Activated naive CD4-positive, alpha-beta T cell treated with anti-CD3 and anti-CD28 coated beads for 36 hours (primary cell): ENCODE measurements at regions not wholly inside any gene's neighbourhood (a gene's known extent, or its start where the extent isn't known, plus 50 kb on each side); places are given as distances from the start of the nearest gene placed in this dataset.
A peak's percentile ranks its signal among the peaks of the same experiment; 100 is the strongest.
"Not testable (repeated sequence)": the region's sequence is repeated elsewhere in the genome, so short reads cannot be mapped to it uniquely, and the experiment has no call there.

Experiments used
- CTCF ChIA-PET: fragments of 350-600 bp; sonication (Branson Sonifier 250); formaldehyde crosslinking; loops from one replicate; lab custom pipeline; 2021; ENCODE audit warnings: antibody characterized with exemption; lab: Charles Lee
- DNase-seq: peaks from one replicate; pipeline ENCODE4 v3.0.0-alpha.2; 2020
- H3K27ac Mint-ChIP-seq: one replicate; pipeline ENCODE4 v1.8.0; 2021; ENCODE audit warnings: mild to moderate bottlenecking, mixed read lengths
- H3K27me3 Mint-ChIP-seq: one replicate; pipeline ENCODE4 v1.8.0; 2021; ENCODE audit warnings: low read depth, mixed read lengths
- H3K36me3 Mint-ChIP-seq: one replicate; pipeline ENCODE4 v1.8.0; 2021; ENCODE audit warnings: low read depth, mixed read lengths
- H3K4me1 Mint-ChIP-seq: one replicate; pipeline ENCODE4 v1.8.0; 2021; ENCODE audit warnings: low read depth, mixed read lengths
- H3K4me3 Mint-ChIP-seq: one replicate; pipeline ENCODE4 v1.8.0; 2021; ENCODE audit warnings: mild to moderate bottlenecking, moderate library complexity, mixed read lengths
- H3K9me3 Mint-ChIP-seq: one replicate; pipeline ENCODE4 v1.8.0; 2021; ENCODE audit warnings: mixed read lengths
- intact Hi-C: fragments of 100-400 bp; cut with micrococcal nuclease; formaldehyde crosslinking; loops from one replicate; pipeline ENCODE4 v1.15.1; 2023

DNA sequence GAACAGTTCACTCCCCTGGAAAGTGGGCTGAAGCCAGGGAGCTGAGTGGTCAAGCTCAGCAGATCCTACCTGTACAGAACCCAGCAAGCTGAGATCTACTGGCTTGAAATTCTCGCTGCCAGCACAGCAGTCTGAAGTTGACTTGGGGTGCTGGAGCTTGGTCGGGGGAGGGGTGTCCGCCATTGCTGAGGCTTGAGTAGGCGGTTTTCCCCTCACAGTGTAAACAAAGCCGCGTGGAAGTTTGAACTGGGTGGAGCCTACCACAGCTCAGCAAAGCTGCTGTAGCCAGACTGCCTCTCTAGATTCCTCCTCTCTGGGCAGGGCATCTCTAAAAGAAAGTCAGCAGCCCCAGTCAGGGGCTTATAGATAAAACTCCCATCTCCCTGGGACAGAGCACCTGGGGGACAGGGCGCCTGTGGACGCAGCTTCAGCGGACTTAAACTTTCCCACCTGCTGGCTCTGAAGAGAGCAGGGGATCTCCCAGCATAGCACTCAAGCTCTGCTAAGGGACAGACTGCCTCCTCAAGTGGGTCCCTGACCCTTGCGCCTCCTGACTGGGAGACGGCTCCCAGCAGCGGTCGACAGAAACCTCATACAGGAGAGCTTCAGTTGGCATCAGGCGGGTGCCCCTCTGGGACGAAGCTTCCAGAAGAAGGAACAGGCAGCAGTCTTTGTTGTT lies 135.3 kb upstream of the HS3ST4 start:
- H3K9me3 Mint-ChIP-seq, result peaks cover 10% of the 10 kb centered on the region
- H3K4me1 Mint-ChIP-seq, H3K27ac Mint-ChIP-seq, CTCF ChIA-PET, H3K4me3 Mint-ChIP-seq, DNase-seq, intact Hi-C loops, H3K27me3 Mint-ChIP-seq, H3K36me3 Mint-ChIP-seq: not testable (repeated sequence)

GRCh38 chr16:25553711-25554436 lies 137.9 kb upstream of the HS3ST4 start:
- intact Hi-C loops, result no loop called here
- Mint-ChIP-seq H3K9me3 (peaks cover 2% of the 10 kb centered on the region), H3K27ac (peak overlapping the region; percentile 46), H3K4me3 (no peak overlapping the region), H3K27me3 (peaks cover 5% of the 10 kb centered on the region), H3K4me1 (no peaks in the 10 kb centered on the region), H3K36me3 (no peaks in the 10 kb centered on the region)
- peak; percentile 15 for DNase-seq
- CTCF ChIA-PET, result no interaction called here

DNA sequence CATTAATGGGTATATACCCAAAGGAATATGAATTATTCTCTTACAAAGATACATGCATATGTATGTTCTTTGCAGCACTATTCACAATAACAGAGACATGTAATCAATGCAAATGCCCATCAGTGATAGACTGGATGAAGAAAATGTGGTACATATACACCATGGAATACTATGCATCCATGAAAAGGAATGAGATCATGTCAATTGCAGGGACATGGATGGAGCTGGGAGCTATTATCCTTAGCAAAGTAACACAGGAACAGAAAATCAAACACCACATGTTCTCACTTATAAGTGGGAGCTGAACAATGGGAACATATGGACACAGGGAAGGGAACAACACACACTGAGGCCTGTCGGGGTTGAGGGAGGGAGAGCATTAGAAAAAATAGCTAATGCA lies 141.1 kb upstream of the HS3ST4 start:
- H3K9me3 Mint-ChIP-seq, result no peaks in the 10 kb centered on the region
- peaks cover 5% of the 10 kb centered on the region for H3K27me3 Mint-ChIP-seq
- no peaks in the 10 kb centered on the region for H3K36me3 Mint-ChIP-seq
- CTCF ChIA-PET, result no interaction called here
- H3K4me3 Mint-ChIP-seq, result no peak overlapping the region
- H3K4me1 Mint-ChIP-seq, result no peaks in the 10 kb centered on the region
- no peak for DNase-seq
- intact Hi-C loops, result no loop called here
- no peak overlapping the region for H3K27ac Mint-ChIP-seq

DNA sequence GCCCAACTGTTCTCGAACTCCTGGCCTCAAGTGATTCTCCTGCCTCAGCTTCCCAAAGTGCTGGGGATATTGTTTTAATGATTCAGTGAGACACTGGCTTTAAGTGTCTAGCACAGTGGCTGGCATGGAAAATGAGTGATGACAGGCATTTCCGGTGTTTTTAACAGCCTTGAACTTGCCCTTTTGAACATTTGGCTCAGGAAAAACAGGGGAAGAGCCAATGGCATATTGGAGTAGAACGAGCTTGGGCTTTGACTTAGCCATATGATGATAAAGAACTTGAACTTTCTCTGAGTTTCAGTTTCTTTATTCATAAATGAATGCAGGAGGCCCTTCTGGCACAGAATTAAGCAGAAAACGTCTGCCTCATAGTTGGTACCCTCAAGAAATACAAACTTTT lies 145.0 kb upstream of the HS3ST4 start:
- H3K27me3 Mint-ChIP-seq, result peaks cover 2% of the 10 kb centered on the region
- H3K27ac Mint-ChIP-seq, result no peak overlapping the region
- H3K4me3 Mint-ChIP-seq, result no peak overlapping the region
- CTCF ChIA-PET, result no interaction called here
- intact Hi-C loops, result no loop called here
- no peak for DNase-seq
- no peaks in the 10 kb centered on the region for H3K4me1 Mint-ChIP-seq
- no peaks in the 10 kb centered on the region for H3K36me3 Mint-ChIP-seq
- H3K9me3 Mint-ChIP-seq, result no peaks in the 10 kb centered on the region

GRCh38 chr16:25544294-25544693 lies 147.5 kb upstream of the HS3ST4 start:
- Mint-ChIP-seq H3K9me3 (no peaks in the 10 kb centered on the region), H3K36me3 (no peaks in the 10 kb centered on the region), H3K27me3 (no peaks in the 10 kb centered on the region), H3K27ac (no peak overlapping the region), H3K4me1 (no peaks in the 10 kb centered on the region), H3K4me3 (no peak overlapping the region)
- no peak for DNase-seq
- intact Hi-C loops, result no loop called here
- CTCF ChIA-PET, result no interaction called here

DNA sequence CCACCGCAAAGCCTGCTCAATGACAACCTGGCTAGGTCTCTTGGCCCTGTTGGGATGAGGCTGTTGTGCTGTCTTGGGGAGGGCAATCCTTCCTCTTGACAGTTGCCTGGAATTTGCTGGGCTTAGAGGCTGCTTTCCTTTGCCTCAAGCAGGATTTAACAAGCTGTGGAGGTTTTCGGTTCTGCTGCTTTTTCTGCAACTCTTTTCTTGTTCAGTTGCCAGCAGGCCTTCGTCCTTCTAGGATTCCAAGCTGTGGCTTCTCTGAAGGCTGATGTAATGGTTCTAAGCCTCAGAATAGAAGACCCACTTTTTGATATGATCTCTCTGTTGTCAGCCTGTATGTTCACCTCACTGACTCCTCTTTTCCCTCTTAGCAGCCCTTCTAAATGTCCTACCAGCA lies 149.5 kb upstream of the HS3ST4 start:
- intact Hi-C loops, result no loop called here

DNA sequence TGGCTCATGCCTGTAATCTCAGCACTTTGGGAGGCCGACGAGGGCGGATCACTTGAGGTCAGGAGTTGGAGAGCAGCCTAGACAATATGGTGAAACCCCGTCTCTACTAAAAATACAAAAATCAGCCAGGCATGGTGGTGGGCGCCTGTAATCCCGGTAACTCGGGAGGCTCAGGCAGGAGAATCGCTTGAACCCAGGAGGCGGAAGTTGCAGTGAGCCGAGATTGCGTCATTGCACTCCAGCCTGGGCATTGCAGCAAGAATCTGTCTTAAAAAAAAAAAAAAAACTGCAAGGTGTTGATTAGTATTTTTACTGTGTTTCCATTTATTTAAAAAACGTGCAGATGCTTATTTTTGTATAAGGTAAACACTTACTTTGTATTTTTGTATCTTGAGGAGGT lies 152.0 kb upstream of the HS3ST4 start:
- DNase-seq, H3K36me3 Mint-ChIP-seq, H3K27me3 Mint-ChIP-seq, H3K4me3 Mint-ChIP-seq, intact Hi-C loops, CTCF ChIA-PET, H3K9me3 Mint-ChIP-seq, H3K27ac Mint-ChIP-seq, H3K4me1 Mint-ChIP-seq: not testable (repeated sequence)

More for the DNA sequence above, 149.5 kb upstream of the HS3ST4 start:
- no peak for DNase-seq
- H3K4me1 Mint-ChIP-seq, result no peaks in the 10 kb centered on the region
- no peaks in the 10 kb centered on the region for H3K27me3 Mint-ChIP-seq
- no peak overlapping the region for H3K27ac Mint-ChIP-seq
- no peaks in the 10 kb centered on the region for H3K9me3 Mint-ChIP-seq
- H3K36me3 Mint-ChIP-seq, result no peaks in the 10 kb centered on the region
- H3K4me3 Mint-ChIP-seq, result no peak overlapping the region
- CTCF ChIA-PET, result no interaction called here

DNA sequence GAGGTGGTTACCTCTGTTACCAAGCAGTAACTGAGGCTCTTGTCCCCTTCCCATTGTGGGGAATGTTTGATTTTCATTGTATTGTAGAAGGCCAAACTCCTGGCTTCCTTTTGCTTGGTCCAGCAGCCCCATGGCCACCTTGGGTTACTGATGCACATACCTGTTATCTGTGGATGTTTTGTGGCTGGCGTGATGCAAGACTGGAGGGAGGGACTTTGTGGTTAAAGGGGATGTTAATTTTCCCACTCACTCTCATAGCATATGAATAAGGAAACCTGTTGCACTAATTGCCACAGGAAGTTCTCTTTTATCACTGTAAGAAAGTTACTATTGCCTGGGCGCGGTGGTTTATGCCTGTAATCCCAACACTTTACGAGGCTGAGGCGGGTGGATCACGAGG lies 168.6 kb upstream of the HS3ST4 start:
- Mint-ChIP-seq H3K4me1 (no peaks in the 10 kb centered on the region), H3K27me3 (peaks cover 3% of the 10 kb centered on the region), H3K4me3 (no peak overlapping the region), H3K27ac (no peak overlapping the region), H3K9me3 (no peaks in the 10 kb centered on the region), H3K36me3 (no peaks in the 10 kb centered on the region)
- no peak for DNase-seq
- CTCF ChIA-PET, result interaction anchor here (0.6 kb wide), 1 partner anchor 67 kb away, joined by 4 read pairs; no protein-coding TSS in a partner anchor
- intact Hi-C loops, result no loop called here

- intact Hi-C loops, result no loop called here
- no peaks in the 10 kb centered on the region for H3K36me3 Mint-ChIP-seq
- CTCF ChIA-PET, result no interaction called here
- no peaks in the 10 kb centered on the region for H3K9me3 Mint-ChIP-seq
- H3K4me3 Mint-ChIP-seq, result no peak overlapping the region
- no peak for DNase-seq
- no peak overlapping the region for H3K27ac Mint-ChIP-seq
- H3K4me1 Mint-ChIP-seq, result no peaks in the 10 kb centered on the region
- peaks cover 16% of the 10 kb centered on the region for H3K27me3 Mint-ChIP-seq
These were observed 179.7 kb upstream of the HS3ST4 start for GRCh38 chr16:25512041-25512440.

DNA sequence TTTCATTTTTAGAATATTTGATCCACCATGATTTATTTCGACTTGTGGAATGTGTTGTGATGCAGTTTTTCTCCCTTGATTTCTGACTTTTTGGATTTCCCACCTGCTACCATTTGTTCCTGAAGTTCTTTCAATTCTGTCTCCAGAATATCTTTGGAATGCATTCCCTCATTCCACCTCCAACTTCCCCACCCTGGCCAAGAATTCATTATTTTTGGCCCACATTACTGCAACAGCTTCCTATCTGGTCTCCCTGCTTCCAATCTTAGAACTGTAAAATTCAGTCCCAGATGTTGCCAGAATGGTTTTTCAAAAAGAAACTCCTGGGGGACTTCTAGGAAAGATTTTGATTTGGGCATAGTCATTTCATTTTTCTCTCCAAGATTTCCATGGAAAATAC lies 182.3 kb upstream of the HS3ST4 start:
- Mint-ChIP-seq H3K4me3 (no peak overlapping the region), H3K9me3 (no peaks in the 10 kb centered on the region), H3K27me3 (peaks cover 16% of the 10 kb centered on the region), H3K36me3 (no peaks in the 10 kb centered on the region), H3K27ac (no peak overlapping the region), H3K4me1 (no peaks in the 10 kb centered on the region)
- no peak for DNase-seq
- intact Hi-C loops, result no loop called here
- CTCF ChIA-PET, result interaction anchor here (0.6 kb wide), 1 partner anchor 284 kb away, joined by 3 read pairs; no protein-coding TSS in a partner anchor

DNA sequence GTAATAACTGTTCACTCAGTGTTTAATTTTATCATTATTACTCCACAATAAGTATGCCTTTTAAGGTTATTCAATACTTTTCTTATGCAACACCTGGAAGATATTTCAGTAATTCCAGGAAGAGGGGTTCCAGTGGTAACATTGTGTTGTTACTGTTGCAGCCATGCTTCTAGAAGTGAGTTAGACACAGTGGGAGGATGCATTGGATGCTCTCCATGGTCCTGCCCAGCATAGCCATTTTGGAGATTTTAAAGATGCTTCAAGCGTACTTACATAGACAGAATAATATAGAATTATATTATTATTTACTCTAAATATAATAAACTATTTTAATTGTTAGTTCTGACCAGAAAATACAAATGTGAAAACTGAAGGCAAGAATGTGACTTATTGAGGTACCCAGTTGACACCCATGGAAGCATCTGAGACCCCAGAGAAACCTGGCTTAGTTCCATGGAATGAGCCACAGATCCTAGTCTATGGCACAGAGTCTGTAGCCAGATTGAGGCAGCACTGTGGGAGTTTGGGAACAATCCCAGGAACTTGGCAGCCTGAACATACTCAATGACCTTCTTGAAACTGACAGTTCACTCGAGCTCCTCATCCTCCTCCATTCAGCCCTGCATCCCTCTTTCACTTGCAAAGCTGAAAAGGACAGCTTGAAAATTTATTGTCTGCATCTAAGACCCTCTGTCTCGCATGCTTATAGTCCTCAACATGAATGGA lies 190.1 kb upstream of the HS3ST4 start:
- CTCF ChIA-PET, result no interaction called here
- Mint-ChIP-seq H3K27ac (no peak overlapping the region), H3K36me3 (no peaks in the 10 kb centered on the region), H3K4me3 (no peak overlapping the region), H3K9me3 (no peaks in the 10 kb centered on the region), H3K27me3 (peaks cover 9% of the 10 kb centered on the region), H3K4me1 (no peaks in the 10 kb centered on the region)
- intact Hi-C loops, result no loop called here
- no peak for DNase-seq

DNA sequence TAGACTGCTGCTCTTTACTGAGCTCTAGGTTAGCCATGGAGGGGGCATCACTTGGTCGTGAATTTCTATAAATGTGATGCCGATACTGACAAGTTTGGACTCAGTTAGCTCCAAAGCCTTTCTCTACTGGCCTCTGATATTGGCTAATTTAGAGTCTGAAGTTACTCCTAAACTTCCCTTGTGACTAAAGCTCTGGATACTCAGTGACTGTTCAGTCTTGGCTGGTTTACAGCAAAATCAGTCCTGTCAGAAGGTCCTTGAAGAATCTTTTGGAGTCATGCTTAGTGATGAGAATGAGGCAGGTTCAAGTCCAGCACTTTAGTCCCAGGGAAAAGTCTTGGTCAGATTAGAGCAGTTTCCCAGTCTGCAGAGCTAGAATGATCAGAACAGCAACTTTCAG lies 197.5 kb upstream of the HS3ST4 start:
- Mint-ChIP-seq H3K27ac (no peak overlapping the region), H3K27me3 (peaks cover 28% of the 10 kb centered on the region), H3K9me3 (no peaks in the 10 kb centered on the region), H3K36me3 (no peaks in the 10 kb centered on the region), H3K4me3 (no peak overlapping the region), H3K4me1 (no peaks in the 10 kb centered on the region)
- CTCF ChIA-PET, result no interaction called here
- intact Hi-C loops, result no loop called here
- DNase-seq, result no peak
